ENCODE measurements at regions not wholly inside any gene's neighbourhood (a gene's known extent, or its start where the extent isn't known, plus 50 kb on each side); places are given as distances from the start of the nearest gene placed in this dataset.

- Histone ChIP-seq H3K36me3 (no peaks in the 10 kb centered on the region), H3K27me3 (no peaks in the 10 kb centered on the region), H3K4me3 (no peak overlapping the region), H3K27ac (no peak overlapping the region), H3K9me3 (no peaks in the 10 kb centered on the region), H3K4me1 (peaks cover 0 to 5% (median 0%) of the 10 kb centered on the region in 4 donors)
- intact Hi-C loops (cut with DNase I), result no loop called here
- TF ChIP-seq CTCF (IDR thresholded peaks at IDR 0.05), result no peak
- no peak for DNase-seq
- 84% methylated on average over 22 of the region's 22 CpGs for whole genome bisulfite sequencing, 2 donors
These were observed 241.6 kb upstream of the CADM1 start for GRCh38 chr11:115745610-115746512.

GRCh38 chr11:115745066-115745465, 240.9 kb upstream of the CADM1 start:
- Histone ChIP-seq H3K36me3 (no peaks in the 10 kb centered on the region), H3K27ac (no peak overlapping the region), H3K4me3 (no peak overlapping the region), H3K9me3 (no peaks in the 10 kb centered on the region), H3K27me3 (no peaks in the 10 kb centered on the region), H3K4me1 (peaks cover 0 to 5% (median 0%) of the 10 kb centered on the region in 4 donors)
- intact Hi-C loops (cut with DNase I), result no loop called here
- 68 to 74% methylated on average over 7 of the region's 7 CpGs for WGBS, 2 donors
- DNase-seq, result no peak
- TF ChIP-seq EP300 (IDR thresholded peaks at IDR 0.05) (no peak), POLR2A (IDR thresholded peaks at IDR 0.05) (no peak), POLR2AphosphoS5 (IDR thresholded peaks at IDR 0.05) (no peak), CTCF (IDR thresholded peaks at IDR 0.05) (no peak)

GRCh38 chr11:115743719-115744118, 239.5 kb upstream of the CADM1 start:
- Histone ChIP-seq H3K9me3 (no peaks in the 10 kb centered on the region), H3K27ac (no peak overlapping the region), H3K27me3 (no peaks in the 10 kb centered on the region), H3K4me1 (peaks cover 0 to 5% (median 0%) of the 10 kb centered on the region in 4 donors), H3K36me3 (no peaks in the 10 kb centered on the region), H3K4me3 (no peak overlapping the region)
- 80 to 86% methylated on average over 9 of the region's 9 CpGs for WGBS, 2 donors
- no peak for TF ChIP-seq CTCF (IDR thresholded peaks at IDR 0.05)
- no peak for TF ChIP-seq EP300 (IDR thresholded peaks at IDR 0.05)
- TF ChIP-seq POLR2A (IDR thresholded peaks at IDR 0.05), result no peak
- no peak for TF ChIP-seq POLR2AphosphoS5 (IDR thresholded peaks at IDR 0.05)
- intact Hi-C loops (cut with DNase I), result no loop called here
- no peak for DNase-seq

GRCh38 chr11:115741376-115742107, 237.3 kb upstream of the CADM1 start:
- DNase-seq, result no peak
- Histone ChIP-seq H3K4me3 (no peak overlapping the region), H3K27ac (no peak overlapping the region), H3K4me1 (no peaks in the 10 kb centered on the region), H3K27me3 (no peaks in the 10 kb centered on the region), H3K9me3 (no peaks in the 10 kb centered on the region), H3K36me3 (no peaks in the 10 kb centered on the region)
- intact Hi-C loops (cut with DNase I), result no loop called here
- TF ChIP-seq EP300 (IDR thresholded peaks at IDR 0.05) (no peak), POLR2AphosphoS5 (IDR thresholded peaks at IDR 0.05) (no peak), POLR2A (IDR thresholded peaks at IDR 0.05) (no peak), CTCF (IDR thresholded peaks at IDR 0.05) (no peak)
- WGBS, 2 donors, result 84% methylated on average over 17 of the region's 17 CpGs
